AG09309 (cell line): ENCODE measurements at regions not wholly inside any gene's neighbourhood (a gene's known extent, or its start where the extent isn't known, plus 50 kb on each side); places are given as distances from the start of the nearest gene placed in this dataset.

Experiments
- DNase-seq: peaks from one replicate; pipeline ENCODE4 v3.0.0-alpha.2; 2010; ENCODE audit warnings: low read depth
- H3K4me3 ChIP-seq: 2 replicates; pipeline ENCODE4 v1.5.1; 2011; ENCODE audit warnings: mild to moderate bottlenecking, low read depth, low read length, moderate library complexity; ENCODE audit not compliant: control insufficient read depth
- TF ChIP-seq, protein P1 (sequence below): IDR thresholded peaks from 2 replicates; pipeline ENCODE4 v1.5.1; 2011; ENCODE audit warnings: mild to moderate bottlenecking, low read depth, low read length, inconsistent platforms; ENCODE audit not compliant: insufficient read depth, control insufficient read depth; ENCODE audit errors: missing control alignments

DNA sequence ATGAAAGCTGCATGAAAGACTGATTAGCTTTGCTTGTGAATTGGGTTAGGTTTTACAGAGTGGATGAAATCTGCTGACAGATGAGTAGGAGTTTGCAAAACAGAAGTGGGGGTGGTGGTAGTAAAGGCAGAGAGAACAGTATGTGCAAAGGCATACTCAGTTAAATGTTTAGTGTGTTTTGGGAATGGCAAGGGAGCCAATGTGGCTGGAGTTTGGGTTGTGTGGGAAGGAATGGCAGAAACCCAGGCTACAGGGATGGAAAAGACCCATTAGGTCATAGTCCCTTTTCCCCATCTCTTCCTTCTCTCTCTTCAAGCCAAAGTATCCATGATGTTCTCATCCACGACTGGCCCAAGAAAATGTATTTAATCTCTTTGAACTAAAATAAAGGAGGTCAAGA is 362.2 kb upstream of the LYPLAL1 start:
- no peak overlapping the region for H3K4me3 ChIP-seq
- no peak for DNase-seq
- TF ChIP-seq, protein P1, sequence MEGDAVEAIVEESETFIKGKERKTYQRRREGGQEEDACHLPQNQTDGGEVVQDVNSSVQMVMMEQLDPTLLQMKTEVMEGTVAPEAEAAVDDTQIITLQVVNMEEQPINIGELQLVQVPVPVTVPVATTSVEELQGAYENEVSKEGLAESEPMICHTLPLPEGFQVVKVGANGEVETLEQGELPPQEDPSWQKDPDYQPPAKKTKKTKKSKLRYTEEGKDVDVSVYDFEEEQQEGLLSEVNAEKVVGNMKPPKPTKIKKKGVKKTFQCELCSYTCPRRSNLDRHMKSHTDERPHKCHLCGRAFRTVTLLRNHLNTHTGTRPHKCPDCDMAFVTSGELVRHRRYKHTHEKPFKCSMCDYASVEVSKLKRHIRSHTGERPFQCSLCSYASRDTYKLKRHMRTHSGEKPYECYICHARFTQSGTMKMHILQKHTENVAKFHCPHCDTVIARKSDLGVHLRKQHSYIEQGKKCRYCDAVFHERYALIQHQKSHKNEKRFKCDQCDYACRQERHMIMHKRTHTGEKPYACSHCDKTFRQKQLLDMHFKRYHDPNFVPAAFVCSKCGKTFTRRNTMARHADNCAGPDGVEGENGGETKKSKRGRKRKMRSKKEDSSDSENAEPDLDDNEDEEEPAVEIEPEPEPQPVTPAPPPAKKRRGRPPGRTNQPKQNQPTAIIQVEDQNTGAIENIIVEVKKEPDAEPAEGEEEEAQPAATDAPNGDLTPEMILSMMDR = no peak

DNA sequence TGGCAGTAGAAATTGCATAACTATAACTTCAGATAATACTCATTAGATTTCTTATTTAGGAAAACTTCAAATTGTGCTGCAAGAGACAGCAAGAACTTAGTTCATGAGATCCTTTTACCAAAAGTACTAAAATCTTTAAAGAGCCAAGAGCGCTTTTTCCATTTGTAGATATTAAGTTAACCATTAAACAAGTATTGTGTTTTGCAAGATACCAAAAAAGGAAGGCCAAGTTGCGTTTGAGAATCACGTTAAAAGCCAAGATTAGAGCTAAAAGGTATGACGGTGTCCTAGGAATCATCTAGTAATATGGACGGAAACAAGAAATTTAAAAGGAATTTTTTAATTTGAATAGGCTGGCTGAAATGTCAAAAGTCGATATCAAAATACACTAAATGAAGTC is 361.3 kb upstream of the LYPLAL1 start:
- H3K4me3 ChIP-seq = no peak overlapping the region
- TF ChIP-seq, protein P1 = no peak
- no peak for DNase-seq

DNA sequence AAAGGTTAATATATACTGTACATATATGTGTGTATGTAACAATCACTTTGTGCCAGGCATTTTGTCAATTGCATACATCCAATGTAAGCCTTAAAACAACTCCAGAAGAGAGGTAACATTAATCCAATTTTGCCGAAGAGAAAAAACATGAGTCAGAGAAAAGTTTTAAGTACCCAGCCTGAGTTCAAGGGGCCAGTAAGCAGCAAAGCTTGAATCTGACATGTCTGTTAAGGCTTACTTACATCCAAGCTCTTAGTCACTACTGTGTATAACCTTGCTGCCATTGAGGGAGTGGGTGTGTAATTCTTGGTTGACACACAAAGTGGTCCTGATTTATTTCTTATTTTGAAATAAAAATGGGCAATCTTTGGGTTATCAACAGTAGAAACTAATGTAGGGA is 360.4 kb upstream of the LYPLAL1 start:
- no peak for DNase-seq
- no peak overlapping the region for H3K4me3 ChIP-seq
- TF ChIP-seq, protein P1 = no peak

DNA sequence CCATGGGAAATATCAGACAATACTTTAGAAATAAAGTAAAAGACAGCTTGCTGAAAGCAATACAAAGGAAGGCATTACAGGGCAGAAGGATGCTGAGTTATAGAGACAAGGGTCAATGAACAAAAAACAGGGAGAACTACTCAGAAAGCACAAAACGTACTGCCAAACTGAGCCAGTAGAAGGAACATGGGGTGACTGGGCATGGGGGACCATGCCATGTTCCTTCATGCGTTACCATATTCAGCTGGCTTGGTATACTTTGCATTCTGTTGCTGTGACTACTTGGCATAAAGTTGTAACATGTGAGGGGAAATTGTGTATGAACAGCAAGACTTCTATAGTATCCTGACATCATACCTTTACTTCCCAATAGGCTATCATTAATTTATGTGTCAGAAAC is 358.6 kb upstream of the LYPLAL1 start:
- TF ChIP-seq, protein P1 = no peak
- no peak overlapping the region for H3K4me3 ChIP-seq
- no peak for DNase-seq

DNA sequence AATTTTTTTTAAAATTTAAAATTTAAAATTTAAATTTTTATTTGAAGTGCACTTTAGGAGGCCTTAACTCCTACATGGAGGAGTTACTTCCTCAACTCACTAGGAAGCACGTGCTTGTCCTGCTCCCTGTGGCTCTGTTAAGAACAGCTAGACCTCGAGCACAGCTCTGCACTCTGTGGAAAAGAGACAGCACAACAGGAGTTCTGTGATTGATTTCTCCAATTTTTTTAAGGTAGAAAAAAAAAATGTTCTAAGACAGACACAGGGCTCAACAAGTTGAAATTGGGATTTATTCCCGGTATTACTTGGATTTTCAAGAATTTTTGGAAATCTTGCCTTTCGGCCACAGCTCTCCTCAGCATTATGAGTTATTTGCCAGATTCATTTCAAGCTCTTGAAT is 356.6 kb upstream of the LYPLAL1 start:
- no peak for DNase-seq
- H3K4me3 ChIP-seq = no peak overlapping the region
- TF ChIP-seq, protein P1 = no peak

DNA sequence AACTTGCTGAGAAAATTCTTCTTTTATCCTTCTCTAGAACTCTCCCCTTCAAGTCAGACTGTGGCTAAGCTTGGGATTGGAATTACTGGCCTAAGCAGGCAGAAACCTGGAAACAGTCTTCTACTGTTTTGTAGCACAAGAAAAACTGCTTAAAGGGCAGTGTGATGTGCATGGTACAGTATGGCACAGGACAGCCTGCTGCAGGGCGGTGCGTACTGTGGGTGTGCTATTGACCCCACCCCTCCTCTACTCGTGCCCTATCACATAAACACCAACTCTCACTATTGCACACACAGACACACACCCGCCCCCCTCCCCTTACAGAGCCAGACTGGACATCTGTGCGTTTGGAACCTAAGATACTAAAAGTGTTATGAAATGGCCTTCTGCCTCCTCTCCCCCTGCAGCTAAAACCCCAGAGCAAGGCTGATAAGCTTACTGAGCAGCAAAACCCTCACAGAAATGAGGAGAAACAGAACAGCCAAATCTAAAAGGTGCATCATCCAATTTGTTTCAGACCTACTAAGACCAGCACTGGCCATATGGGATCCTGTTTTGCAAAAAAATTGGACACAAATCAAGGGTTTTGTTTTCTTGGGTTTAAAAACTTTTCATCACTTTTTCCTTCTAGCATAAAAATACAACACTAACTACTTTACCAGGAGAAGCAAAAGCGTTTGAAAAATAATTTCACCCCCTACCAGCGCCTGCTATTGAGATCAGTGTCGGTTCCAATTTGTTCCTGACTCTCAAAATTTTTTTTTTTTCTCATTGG is 355.8 kb upstream of the LYPLAL1 start:
- no peak for DNase-seq
- TF ChIP-seq, protein P1 = no peak
- H3K4me3 ChIP-seq = no peak overlapping the region
